SK-N-SH (cell line): ENCODE measurements at regions not wholly inside any gene's neighbourhood (a gene's known extent, or its start where the extent isn't known, plus 50 kb on each side); places are given as distances from the start of the nearest gene placed in this dataset.

Experiments used
- EP300 ChIP-seq, 2 experiments: IDR thresholded peaks; 2 replicates each; pipeline versions ENCODE4 v1.4.0 to v1.6.1; 2012; ENCODE audit warnings: borderline replicate concordance in 1 of 2, low read depth in 1 of 2, low read length in 1 of 2
- EZH2phosphoT487 ChIP-seq: fragments of 200-600 bp; sonication (generic); IDR thresholded peaks from 2 replicates; pipeline ENCODE4 v1.6.1; 2017; ENCODE audit warnings: low read depth, mixed run types, mild to moderate bottlenecking, antibody characterized with exemption, moderate library complexity, borderline replicate concordance
- FOXJ3 ChIP-seq: sonication (generic); formaldehyde crosslinking; IDR thresholded peaks from 2 replicates; pipeline ENCODE4 v1.5.1; 2020; ENCODE audit warnings: mild to moderate bottlenecking, missing genetic modification reagents
- GATA2 ChIP-seq: sonication (generic); formaldehyde crosslinking; IDR thresholded peaks from 2 replicates; pipeline ENCODE4 v1.5.0; 2020; ENCODE audit warnings: mild to moderate bottlenecking, missing genetic modification reagents
- MAX ChIP-seq: IDR thresholded peaks from 2 replicates; pipeline ENCODE4 v1.4.0; 2012; ENCODE audit warnings: low read depth
- PBX3 ChIP-seq: IDR thresholded peaks from 2 replicates; pipeline ENCODE4; 2012
- POLR2AphosphoS5 ChIP-seq: IDR thresholded peaks from 2 replicates; pipeline ENCODE4 v1.6.1; 2012; ENCODE audit warnings: low read depth, low read length
- REST ChIP-seq: IDR thresholded peaks from 2 replicates; pipeline ENCODE4 v1.6.1; 2012; ENCODE audit warnings: mild to moderate bottlenecking, low read depth, low read length, moderate library complexity
- RFX5 ChIP-seq: IDR thresholded peaks from 2 replicates; pipeline ENCODE4 v1.6.1; 2012; ENCODE audit warnings: mild to moderate bottlenecking, improper control_type of control experiment, low read length
- SMC3 ChIP-seq: IDR thresholded peaks from 2 replicates; pipeline ENCODE4 v1.6.1; 2012; ENCODE audit warnings: low read depth, low read length, improper control_type of control experiment
- TAF1 ChIP-seq: IDR thresholded peaks from 2 replicates; pipeline ENCODE4 v1.6.1; 2012; ENCODE audit warnings: low read depth, mild to moderate bottlenecking, low read length, moderate library complexity, borderline replicate concordance
- TF ChIP-seq, protein P1 (sequence below): fragments of 200-600 bp; sonication (generic); IDR thresholded peaks from 2 replicates; pipeline ENCODE4 v1.6.1; 2017; ENCODE audit warnings: antibody characterized with exemption, mild to moderate bottlenecking, moderate library complexity
- TF ChIP-seq, protein P2 (sequence below): fragments of 150-350 bp; IDR thresholded peaks from 2 replicates; pipeline ENCODE4 v1.6.1; 2017; ENCODE audit warnings: antibody characterized with exemption, low read length, low read depth, borderline replicate concordance
- TF ChIP-seq, protein P3 (sequence below): IDR thresholded peaks from 2 replicates; pipeline ENCODE4 v1.4.0; 2012; ENCODE audit warnings: low read depth, borderline replicate concordance

DNA sequence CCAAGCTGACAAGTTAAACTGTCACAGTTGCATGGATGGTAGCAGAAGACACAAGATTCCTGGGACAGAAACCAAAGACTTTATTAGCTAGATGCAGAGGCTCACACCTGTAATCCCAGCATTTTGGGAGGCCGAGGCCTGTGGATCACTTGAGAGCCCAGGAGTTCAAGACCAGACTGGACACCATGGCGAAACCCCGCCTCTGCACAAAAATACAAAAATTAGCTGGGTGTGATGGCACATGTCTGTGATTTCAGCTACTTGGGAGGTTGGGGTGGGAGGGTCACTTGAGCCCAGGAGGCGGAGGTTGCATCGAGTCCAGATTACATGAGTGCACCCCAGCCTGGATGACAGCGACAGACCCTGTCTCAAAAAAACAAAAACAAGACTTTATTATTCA lies 346.6 kb downstream of the IRS2 start:
- TF ChIP-seq, protein P1, sequence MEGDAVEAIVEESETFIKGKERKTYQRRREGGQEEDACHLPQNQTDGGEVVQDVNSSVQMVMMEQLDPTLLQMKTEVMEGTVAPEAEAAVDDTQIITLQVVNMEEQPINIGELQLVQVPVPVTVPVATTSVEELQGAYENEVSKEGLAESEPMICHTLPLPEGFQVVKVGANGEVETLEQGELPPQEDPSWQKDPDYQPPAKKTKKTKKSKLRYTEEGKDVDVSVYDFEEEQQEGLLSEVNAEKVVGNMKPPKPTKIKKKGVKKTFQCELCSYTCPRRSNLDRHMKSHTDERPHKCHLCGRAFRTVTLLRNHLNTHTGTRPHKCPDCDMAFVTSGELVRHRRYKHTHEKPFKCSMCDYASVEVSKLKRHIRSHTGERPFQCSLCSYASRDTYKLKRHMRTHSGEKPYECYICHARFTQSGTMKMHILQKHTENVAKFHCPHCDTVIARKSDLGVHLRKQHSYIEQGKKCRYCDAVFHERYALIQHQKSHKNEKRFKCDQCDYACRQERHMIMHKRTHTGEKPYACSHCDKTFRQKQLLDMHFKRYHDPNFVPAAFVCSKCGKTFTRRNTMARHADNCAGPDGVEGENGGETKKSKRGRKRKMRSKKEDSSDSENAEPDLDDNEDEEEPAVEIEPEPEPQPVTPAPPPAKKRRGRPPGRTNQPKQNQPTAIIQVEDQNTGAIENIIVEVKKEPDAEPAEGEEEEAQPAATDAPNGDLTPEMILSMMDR, result no peak
- no peak for TF ChIP-seq POLR2AphosphoS5
- no peak for TF ChIP-seq EP300 (IDR thresholded peaks at IDR 0.05; ENCODE audit: borderline replicate concordance in 1 of 2, low read depth in 1 of 2, low read length in 1 of 2)
- no peak for TF ChIP-seq REST
- TF ChIP-seq, protein P2, sequence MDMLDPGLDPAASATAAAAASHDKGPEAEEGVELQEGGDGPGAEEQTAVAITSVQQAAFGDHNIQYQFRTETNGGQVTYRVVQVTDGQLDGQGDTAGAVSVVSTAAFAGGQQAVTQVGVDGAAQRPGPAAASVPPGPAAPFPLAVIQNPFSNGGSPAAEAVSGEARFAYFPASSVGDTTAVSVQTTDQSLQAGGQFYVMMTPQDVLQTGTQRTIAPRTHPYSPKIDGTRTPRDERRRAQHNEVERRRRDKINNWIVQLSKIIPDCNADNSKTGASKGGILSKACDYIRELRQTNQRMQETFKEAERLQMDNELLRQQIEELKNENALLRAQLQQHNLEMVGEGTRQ, result no peak
- TF ChIP-seq, protein P3, sequence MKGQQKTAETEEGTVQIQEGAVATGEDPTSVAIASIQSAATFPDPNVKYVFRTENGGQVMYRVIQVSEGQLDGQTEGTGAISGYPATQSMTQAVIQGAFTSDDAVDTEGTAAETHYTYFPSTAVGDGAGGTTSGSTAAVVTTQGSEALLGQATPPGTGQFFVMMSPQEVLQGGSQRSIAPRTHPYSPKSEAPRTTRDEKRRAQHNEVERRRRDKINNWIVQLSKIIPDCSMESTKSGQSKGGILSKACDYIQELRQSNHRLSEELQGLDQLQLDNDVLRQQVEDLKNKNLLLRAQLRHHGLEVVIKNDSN, result no peak
- TF ChIP-seq MAX, result no peak
- no peak for TF ChIP-seq TAF1
- TF ChIP-seq SMC3, result no peak
- TF ChIP-seq FOXJ3 (CRISPR knock-in tag), result no peak
- no peak for TF ChIP-seq EZH2phosphoT487
- no peak for TF ChIP-seq PBX3
- TF ChIP-seq GATA2 (CRISPR knock-in tag), result no peak
- no peak for TF ChIP-seq RFX5
